ENCODE measurements at regions not wholly inside any gene's neighbourhood (a gene's known extent, or its start where the extent isn't known, plus 50 kb on each side); places are given as distances from the start of the nearest gene placed in this dataset.

- TF ChIP-seq CTBP2 (IDR thresholded peaks at IDR 0.05; ENCODE audit: borderline replicate concordance, insufficient read depth, insufficient read length, low read length) (no peak), SIRT6 (IDR thresholded peaks at IDR 0.05; ENCODE audit: low read length) (no peak)
These were observed 144.1 kb upstream of the IGSF21 start (continued) for GRCh38 chr1:17963513-17963912.
